ENCODE measurements at regions not wholly inside any gene's neighbourhood (a gene's known extent, or its start where the extent isn't known, plus 50 kb on each side); places are given as distances from the start of the nearest gene placed in this dataset.
"Not testable (repeated sequence)": the region's sequence is repeated elsewhere in the genome, so short reads cannot be mapped to it uniquely, and the experiment has no call there.

- no peak for DNase-seq
These were observed 607.4 kb upstream of the TBL1XR1 start for GRCh38 chr3:177804646-177805045.

GRCh38 chr3:177807150-177807875 lies 610.0 kb upstream of the TBL1XR1 start:
- no peak for DNase-seq

GRCh38 chr3:177808928-177809478 lies 611.7 kb upstream of the TBL1XR1 start:
- DNase-seq, result not testable (repeated sequence)

GRCh38 chr3:177810162-177810623 lies 612.9 kb upstream of the TBL1XR1 start:
- DNase-seq, result no peak

- no peak for DNase-seq
These were observed 613.8 kb upstream of the TBL1XR1 start for GRCh38 chr3:177811112-177811511.

- no peak for DNase-seq
These were observed 614.6 kb upstream of the TBL1XR1 start for GRCh38 chr3:177811835-177812234.

GRCh38 chr3:177812492-177812891 lies 615.2 kb upstream of the TBL1XR1 start:
- DNase-seq, result no peak

GRCh38 chr3:177813322-177813721 lies 616.0 kb upstream of the TBL1XR1 start:
- no peak for DNase-seq

GRCh38 chr3:177816667-177817208 lies 619.5 kb upstream of the TBL1XR1 start:
- no peak for DNase-seq

GRCh38 chr3:177817751-177818150 lies 620.5 kb upstream of the TBL1XR1 start:
- no peak for DNase-seq

- DNase-seq, result no peak
These were observed 621.5 kb upstream of the TBL1XR1 start for GRCh38 chr3:177818712-177819240.

- no peak for DNase-seq
These were observed 623.5 kb upstream of the TBL1XR1 start for GRCh38 chr3:177820683-177821316.

GRCh38 chr3:177822681-177823096 lies 625.4 kb upstream of the TBL1XR1 start:
- DNase-seq, result no peak

GRCh38 chr3:177823701-177824189 lies 626.5 kb upstream of the TBL1XR1 start:
- no peak for DNase-seq

- no peak for DNase-seq
These were observed 627.0 kb upstream of the TBL1XR1 start for GRCh38 chr3:177824190-177824786.

- no peak for DNase-seq
These were observed 627.6 kb upstream of the TBL1XR1 start for GRCh38 chr3:177824841-177825240.

- DNase-seq, result no peak
These were observed 629.0 kb upstream of the TBL1XR1 start for GRCh38 chr3:177826253-177826652.

- no peak for DNase-seq
These were observed 630.4 kb upstream of the TBL1XR1 start for GRCh38 chr3:177827511-177828207.

GRCh38 chr3:177828208-177828565 lies 630.9 kb upstream of the TBL1XR1 start:
- DNase-seq, result no peak

GRCh38 chr3:177830411-177830849 lies 633.1 kb upstream of the TBL1XR1 start:
- DNase-seq, result no peak

GRCh38 chr3:177831361-177831760 lies 634.1 kb upstream of the TBL1XR1 start:
- no peak for DNase-seq

GRCh38 chr3:177832880-177833279 lies 635.6 kb upstream of the TBL1XR1 start:
- no peak for DNase-seq
